Sciatic nerve (tissue), 2 donors: ENCODE measurements at regions not wholly inside any gene's neighbourhood (a gene's known extent, or its start where the extent isn't known, plus 50 kb on each side); places are given as distances from the start of the nearest gene placed in this dataset.

Experiments
- ATAC-seq: fragments of 200-7000 bp; cut with Tn5 transposase; one replicate; pipeline ENCODE4 v1.9.1; 2020; ENCODE audit warnings: mild to moderate bottlenecking, moderate library complexity
- DNase-seq: peaks from one replicate; pipeline ENCODE4 v3.0.0-alpha.2; 2020; ENCODE audit warnings: low spot score
- intact Hi-C: fragments of 100-400 bp; cut with DNase I; formaldehyde crosslinking; loops from one replicate; pipeline ENCODE4 v1.14.2; 2022
- donor health status: DM: no; HTN: no; CAD: no.
- donor health status: DM: no; HTN: no; CAD: no.

DNA sequence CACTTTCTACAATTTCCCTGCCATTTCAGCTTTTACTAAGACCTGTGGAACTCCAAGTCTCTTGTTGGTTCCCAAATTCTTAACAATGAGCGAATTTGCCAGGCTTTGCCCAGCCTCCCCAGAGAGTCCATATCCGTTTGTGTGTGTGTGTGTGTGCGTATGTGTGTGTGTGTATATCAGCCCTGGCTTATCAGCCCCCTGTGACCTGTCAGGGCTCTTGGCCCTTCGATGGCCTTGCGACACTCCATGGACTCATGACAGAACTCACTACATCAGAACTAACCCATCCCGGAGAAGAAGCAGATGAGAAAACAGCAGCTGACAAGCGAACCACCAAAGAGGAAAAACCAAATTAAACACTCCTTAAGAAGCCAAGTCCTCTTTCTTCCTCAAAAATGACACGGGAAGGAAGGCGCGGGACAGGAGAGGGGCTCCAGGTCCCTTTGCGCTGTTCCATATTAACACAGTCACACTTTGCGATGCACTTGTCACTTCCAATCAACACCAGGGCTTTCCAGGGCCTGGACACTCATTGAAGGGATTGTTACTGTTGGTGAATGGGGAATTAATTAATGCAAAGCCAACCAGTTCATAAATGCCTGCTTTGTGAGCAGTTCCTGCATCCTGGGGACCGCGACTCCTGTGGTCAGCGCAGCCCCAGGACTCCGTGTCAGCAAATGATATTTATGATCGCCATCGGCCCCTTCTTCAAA is 524.0 kb downstream of the CD83 start:
- no peak for DNase-seq
- intact Hi-C loops: no loop called here

DNA sequence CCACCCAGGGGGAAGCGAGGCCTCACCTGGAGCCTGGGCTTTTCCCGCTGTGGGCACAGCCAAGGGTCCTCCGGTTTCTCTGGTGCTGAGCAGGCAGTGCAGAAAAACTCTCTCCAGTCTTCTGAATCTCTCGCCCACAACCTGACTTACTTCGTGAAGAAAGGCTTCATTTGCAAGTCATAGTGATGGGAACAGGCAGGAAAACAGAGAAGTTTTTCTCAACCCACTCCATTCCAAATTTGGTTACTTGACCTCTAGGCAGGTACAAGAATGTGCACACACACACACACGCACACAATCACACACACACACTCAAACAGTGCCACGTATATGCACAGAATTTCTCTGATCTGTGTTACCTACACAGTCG is 524.5 kb downstream of the CD83 start:
- no peak for ATAC-seq
- DNase-seq: no peak
- intact Hi-C loops: no loop called here

More for the DNA sequence above, 524.0 kb downstream of the CD83 start:
- ATAC-seq: no peak

- ATAC-seq: no peak
- no peak for DNase-seq
- intact Hi-C loops: no loop called here
Observed at GRCh38 chr6:14642842-14643241, 525.3 kb downstream of the CD83 start.

DNA sequence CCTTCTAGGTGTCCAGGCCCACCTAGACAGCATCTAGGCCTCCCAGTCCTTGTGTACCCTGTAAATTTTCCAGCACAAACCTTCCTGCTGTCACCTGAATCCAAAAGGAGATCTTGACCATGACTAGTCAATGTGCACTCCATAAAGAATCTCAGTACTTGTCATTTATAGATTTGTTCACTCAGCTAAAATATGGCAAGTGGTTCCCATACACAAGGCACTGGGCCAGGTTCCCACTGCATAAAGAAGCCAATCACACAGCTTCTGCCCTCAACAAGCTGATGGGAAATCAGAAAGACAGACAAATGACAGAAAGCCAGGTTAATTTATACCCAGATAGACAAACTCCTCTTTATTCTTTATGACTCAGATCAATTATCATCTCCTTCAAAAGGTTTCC is 526.8 kb downstream of the CD83 start:
- ATAC-seq (no peak), DNase-seq (no peak)
- intact Hi-C loops: no loop called here

DNA sequence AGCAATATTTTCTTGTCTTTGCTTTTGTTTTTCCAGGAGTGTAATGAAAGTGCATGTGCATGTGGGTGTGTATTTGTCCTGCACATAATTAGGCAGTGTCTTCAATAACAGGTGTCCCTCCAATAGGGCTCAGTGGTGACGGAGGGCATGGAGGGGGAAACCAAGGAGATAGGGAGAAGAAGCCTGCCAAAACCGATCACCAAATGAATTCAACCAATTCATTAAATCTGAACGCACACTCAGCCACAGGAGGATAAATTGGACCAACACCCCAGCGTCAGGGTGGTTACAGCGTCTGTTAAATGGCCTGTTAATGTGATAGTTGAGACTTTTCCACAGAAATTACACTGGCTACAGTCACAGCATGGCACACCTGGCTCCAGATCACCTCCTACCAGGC is 527.6 kb downstream of the CD83 start:
- ATAC-seq (no peak), DNase-seq (no peak)
- intact Hi-C loops: loop anchor here (5.0 kb wide), 1 partner anchor 887 kb away; no protein-coding TSS in a partner anchor

- ATAC-seq (no peak), DNase-seq (no peak)
- intact Hi-C loops: loop anchor here (5.0 kb wide), 1 partner anchor 886 kb away; no protein-coding TSS in a partner anchor
Observed at GRCh38 chr6:14645841-14646240, 528.3 kb downstream of the CD83 start.

- ATAC-seq: no peak
- intact Hi-C loops: loop anchor here (5.0 kb wide), 1 partner anchor 886 kb away; no protein-coding TSS in a partner anchor
- no peak for DNase-seq
Observed at GRCh38 chr6:14646371-14646770, 528.8 kb downstream of the CD83 start.

DNA sequence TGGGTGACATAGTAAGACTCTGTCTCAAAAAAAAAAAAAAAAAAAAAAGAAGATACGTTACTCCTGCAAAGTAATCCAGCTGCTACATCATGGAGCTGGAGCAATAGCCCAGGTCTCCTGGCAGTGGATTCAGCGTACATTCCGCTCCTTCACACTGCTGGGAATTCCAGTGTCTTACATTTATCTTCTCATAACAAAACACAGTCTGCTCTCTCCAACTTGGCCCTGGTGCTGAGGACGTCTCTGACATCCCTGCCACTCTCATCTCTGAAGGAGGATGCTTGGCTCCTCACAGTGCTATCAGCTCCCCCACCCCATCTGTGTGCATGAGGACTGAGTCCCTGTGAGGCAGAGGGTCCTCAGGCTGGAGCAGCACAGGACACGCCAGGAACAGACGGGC is 529.8 kb downstream of the CD83 start:
- no peak for DNase-seq
- intact Hi-C loops: loop anchor here (5.0 kb wide), 1 partner anchor 885 kb away; no protein-coding TSS in a partner anchor
- ATAC-seq: no peak

- intact Hi-C loops: no loop called here
- DNase-seq (no peak), ATAC-seq (no peak)
Observed at GRCh38 chr6:14652536-14652935, 535.0 kb downstream of the CD83 start.

DNA sequence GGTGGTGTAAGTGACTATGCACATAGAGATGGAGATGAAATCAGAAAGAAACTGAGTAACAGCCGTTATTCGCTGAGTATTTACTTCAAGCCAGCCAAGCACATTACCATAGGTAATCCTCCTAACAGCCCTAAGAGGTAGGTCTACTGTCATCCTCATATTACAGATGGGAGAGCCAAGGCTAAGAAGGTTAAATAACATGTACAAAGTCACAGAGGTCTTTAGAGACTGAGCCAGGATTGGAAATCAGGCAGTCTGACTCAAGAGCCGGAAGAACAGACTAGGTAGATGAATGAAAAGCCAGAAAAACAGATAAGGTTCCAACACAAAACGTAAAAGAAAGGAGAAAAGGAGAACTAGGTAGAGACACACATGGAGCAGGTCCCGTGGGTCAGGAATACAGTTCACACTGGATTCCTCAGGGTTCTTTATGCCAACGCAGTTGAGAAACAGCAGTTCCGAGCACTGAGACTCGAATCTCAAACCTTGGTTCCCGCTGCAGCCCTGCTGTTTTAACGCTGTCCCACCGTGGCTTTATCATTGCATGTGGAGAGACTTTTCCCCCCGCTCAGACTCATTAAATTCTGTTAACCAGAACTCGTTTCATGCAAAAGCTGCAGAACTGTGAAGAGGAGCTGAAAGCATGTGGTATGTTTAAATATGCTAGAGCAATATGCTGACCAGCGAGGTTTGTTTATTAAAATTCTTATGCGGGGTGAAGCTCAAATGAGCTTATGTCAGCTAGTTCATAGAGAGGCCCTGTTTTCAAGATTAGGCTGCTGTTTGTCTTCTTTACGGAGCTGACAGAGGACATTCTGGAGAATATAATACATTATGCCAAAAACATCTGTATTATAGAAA is 537.9 kb downstream of the CD83 start:
- ATAC-seq: no peak
- DNase-seq: no peak

GRCh38 chr6:14656078-14656521 is 538.5 kb downstream of the CD83 start:
- intact Hi-C loops: no loop called here
- DNase-seq: no peak
- ATAC-seq: no peak

More for the DNA sequence above, 537.9 kb downstream of the CD83 start:
- intact Hi-C loops: no loop called here

- intact Hi-C loops: no loop called here
- DNase-seq: no peak
- no peak for ATAC-seq
Observed at GRCh38 chr6:14656649-14657048, 539.1 kb downstream of the CD83 start.

DNA sequence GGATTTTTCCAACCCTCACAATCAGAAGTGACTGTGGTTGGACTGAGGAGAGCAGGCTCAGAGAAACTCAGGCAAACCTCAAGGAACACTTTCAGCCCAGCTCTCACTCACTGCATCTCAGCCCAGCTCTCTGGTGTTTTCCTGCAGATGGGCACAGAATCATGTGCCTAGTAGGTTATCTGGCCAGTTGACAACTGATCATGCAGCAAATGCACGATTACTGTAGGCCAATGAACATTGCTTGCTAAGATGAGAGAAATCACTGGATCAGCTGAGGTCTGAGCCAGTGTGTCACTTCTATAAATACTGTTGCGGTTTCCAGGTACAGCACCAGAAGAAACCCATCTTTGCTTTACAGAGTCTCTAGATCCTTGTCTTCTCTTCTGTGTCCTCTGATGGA is 540.5 kb downstream of the CD83 start:
- DNase-seq (no peak), ATAC-seq (no peak)
- intact Hi-C loops: no loop called here

DNA sequence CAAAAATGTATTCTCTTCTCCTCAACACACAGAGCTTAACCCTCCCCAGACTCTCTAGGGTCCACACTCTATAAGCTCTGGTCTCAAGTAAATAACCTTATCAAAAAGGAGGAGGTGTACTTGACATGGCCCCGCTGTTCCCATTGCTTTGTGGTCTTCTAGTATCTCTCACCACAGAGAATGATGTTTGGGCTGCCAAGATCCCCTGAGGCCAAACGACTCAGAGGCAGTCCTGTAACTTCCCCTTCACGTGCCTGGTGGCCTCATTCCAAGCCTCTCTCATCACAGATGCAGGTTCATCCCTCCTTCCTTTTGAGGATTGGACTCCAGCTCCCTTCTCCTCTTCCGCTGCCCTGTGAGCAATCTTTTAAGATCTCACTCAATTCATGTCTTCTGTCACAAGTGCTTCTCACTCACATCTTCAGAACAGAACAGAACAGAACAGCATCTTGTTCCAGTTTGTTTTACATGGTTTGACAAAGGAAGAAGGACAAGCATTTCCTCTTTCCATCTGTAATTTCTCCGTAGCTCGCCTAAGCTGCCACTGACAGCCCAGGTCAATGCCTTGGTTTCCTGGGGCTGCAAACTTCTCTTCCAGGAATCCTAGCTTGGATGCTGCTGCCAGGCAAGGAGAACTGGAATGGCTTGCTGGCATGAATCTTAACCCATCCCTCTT is 541.5 kb downstream of the CD83 start:
- intact Hi-C loops: no loop called here
- DNase-seq: no peak
- no peak for ATAC-seq

DNA sequence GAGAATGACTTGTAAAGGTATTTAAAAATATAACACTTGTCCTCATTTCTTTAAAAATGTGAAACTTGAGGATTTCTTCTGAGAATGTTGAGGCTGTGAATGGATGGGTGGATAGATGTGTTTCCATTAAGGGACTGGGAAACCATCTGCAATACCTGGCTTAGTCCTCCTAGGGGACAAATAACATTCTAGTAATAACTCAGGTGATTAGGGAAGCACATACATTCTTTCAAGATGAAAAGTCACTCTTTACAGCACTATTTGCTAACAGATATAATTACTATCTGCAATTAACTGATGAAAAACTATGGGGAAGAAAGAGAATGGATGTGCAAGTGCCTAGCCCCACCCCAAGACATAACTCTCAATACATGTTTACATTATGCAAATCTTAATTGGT is 542.3 kb downstream of the CD83 start:
- ATAC-seq: no peak
- intact Hi-C loops: no loop called here

GRCh38 chr6:14660806-14661579 is 543.4 kb downstream of the CD83 start:
- intact Hi-C loops: no loop called here
- DNase-seq (no peak), ATAC-seq (no peak)

More for the DNA sequence above, 542.3 kb downstream of the CD83 start:
- DNase-seq: no peak

DNA sequence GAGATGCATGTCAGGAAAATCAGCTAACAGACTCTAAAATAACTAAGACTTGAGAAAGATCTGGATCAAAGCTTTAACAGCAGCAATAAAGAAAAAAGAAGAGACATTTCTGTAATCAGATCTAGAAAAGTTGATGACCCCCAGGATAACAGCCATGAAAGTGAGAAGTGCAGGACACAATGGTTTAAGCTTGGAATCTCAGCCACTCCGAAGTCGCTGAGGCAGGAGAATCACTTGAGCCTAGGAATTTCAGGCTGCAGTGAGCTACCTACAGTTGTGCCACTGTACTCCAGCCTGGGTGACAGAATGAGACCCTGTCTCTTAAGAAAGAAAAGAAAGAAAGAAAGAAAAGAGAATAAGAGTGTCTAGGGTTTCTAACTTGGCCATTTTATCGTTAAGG is 544.1 kb downstream of the CD83 start:
- ATAC-seq: no peak
- DNase-seq: no peak
- intact Hi-C loops: no loop called here

GRCh38 chr6:14664112-14664601 is 546.6 kb downstream of the CD83 start:
- DNase-seq (no peak), ATAC-seq (no peak)
- intact Hi-C loops: no loop called here
